Small intestine (tissue), 7 donors: ENCODE measurements at regions not wholly inside any gene's neighbourhood (a gene's known extent, or its start where the extent isn't known, plus 50 kb on each side); places are given as distances from the start of the nearest gene placed in this dataset.

Source experiments
- DNase-seq, 2 donors: peaks; one replicate each; pipeline versions ENCODE4 v3.0.0 to v3.0.0-alpha.2; 2013
- FAIRE-seq: peaks from 2 replicates; lab custom pipeline; 2012; peaks lifted over from hg19 to GRCh38; lab: Jason Lieb, UNC
- H3K27ac ChIP-seq, 3 donors: one replicate each; pipeline ENCODE4 v1.5.1; 2013; ENCODE audit warnings: low read length in 2 of 3, mild to moderate bottlenecking in 2 of 3, control low read depth in 1 of 3, inconsistent platforms in 1 of 3, low read depth in 1 of 3, moderate library complexity in 1 of 3
- H3K27me3 ChIP-seq, 3 donors: one replicate each; pipeline ENCODE4 v1.6.1; 2013; ENCODE audit warnings: low read length in 3 of 3, inconsistent platforms in 1 of 3; ENCODE audit not compliant: control insufficient read depth in 3 of 3, insufficient read depth in 3 of 3
- H3K36me3 ChIP-seq, 3 donors: one replicate each; pipeline ENCODE4 v1.6.1; 2013; ENCODE audit warnings: low read length in 3 of 3, inconsistent platforms in 1 of 3, low read depth in 1 of 3, mild to moderate bottlenecking in 1 of 3, moderate library complexity in 1 of 3; ENCODE audit not compliant: control insufficient read depth in 3 of 3, insufficient read depth in 2 of 3
- H3K4me1 ChIP-seq, 3 donors: one replicate each; pipeline ENCODE4 v1.6.1; 2013; ENCODE audit warnings: low read length in 2 of 3, inconsistent platforms in 1 of 3, low read depth in 1 of 3, mild to moderate bottlenecking in 1 of 3, moderate library complexity in 1 of 3; ENCODE audit not compliant: control insufficient read depth in 3 of 3, insufficient read depth in 2 of 3
- H3K4me3 ChIP-seq, 3 donors: one replicate each; pipeline ENCODE4 v1.5.1; 2013; ENCODE audit warnings: low read length in 3 of 3, control low read depth in 1 of 3, inconsistent platforms in 1 of 3, low read depth in 1 of 3, mild to moderate bottlenecking in 1 of 3, moderate library complexity in 1 of 3
- H3K9me3 ChIP-seq, 2 donors: one replicate each; pipeline ENCODE4 v1.6.1; 2013; ENCODE audit warnings: low read depth in 1 of 2, low read length in 1 of 2; ENCODE audit not compliant: control insufficient read depth in 2 of 2, insufficient read depth in 1 of 2
- WGBS, 3 donors: extraction: QIAGEN DNeasy Blood & Tissue Kit; methylation state at CpG; one replicate each; pipeline ENCODE4 v1.1.7; 2013; 5-methylcytosine and 5-hydroxymethylcytosine counted together
- donor health status: healthy with polysubstance abuse.
- donor health status: control.
- donor health status: control.
- donor health status: Bipolar disorder and iron deficiency.
- donor health status: healthy.

DNA sequence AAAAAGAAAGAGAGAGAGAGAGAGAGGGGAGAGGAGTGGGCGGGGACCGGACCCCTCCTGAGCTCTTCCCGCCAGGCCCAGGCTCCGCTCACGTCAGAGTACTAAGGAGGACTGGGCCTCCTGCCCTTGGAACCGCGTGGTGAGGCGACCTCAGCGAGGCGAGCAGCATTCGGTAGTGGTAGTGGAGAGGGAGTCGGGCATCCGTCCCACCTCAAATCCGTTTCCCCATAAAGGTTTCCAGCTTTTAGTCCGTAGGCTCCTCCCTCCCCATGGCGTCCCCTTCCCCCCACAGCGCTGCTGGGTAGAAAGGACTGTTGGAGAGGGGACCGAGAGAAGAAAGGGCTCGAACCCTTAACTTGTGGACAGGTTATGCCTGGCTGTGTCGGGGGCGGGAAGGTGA is 124.4 kb upstream of the BARHL2 start:
- 31 to 52% (median 46%) methylated on average over 20 to 21 of the region's 21 CpGs for WGBS, 3 donors
- no peak for DNase-seq
- no peak for FAIRE-seq
- peaks cover 0 to 66% (median 25%) of the 10 kb centered on the region in 3 donors for H3K27me3 ChIP-seq
- H3K4me1 ChIP-seq = no peaks in the 10 kb centered on the region
- H3K36me3 ChIP-seq = no peaks in the 10 kb centered on the region
- H3K9me3 ChIP-seq = no peaks in the 10 kb centered on the region
- H3K27ac ChIP-seq = no peak overlapping the region
- H3K4me3 ChIP-seq = no peak overlapping the region

DNA sequence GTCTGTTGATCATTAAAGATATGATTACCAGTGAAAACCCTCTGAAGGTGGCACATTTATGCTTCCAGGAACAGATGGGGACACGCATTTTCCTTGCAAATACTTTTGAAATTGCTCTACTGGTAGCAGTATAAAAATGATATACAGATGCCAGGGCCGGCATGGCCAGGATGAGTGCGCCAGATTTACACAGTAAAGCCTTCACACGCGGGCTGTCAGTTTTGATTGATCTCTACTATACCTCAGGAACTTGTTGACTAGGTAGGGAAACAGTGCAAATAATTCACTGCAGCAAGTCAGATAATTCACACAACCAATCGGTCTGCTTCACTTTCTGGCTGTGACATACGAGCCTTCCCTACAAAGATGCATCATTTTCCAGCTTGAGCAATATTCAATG is 123.2 kb upstream of the BARHL2 start:
- 16 to 28% (median 19%) methylated on average over 7 of the region's 7 CpGs for WGBS, 3 donors
- Histone ChIP-seq H3K4me3 (no peak overlapping the region), H3K36me3 (no peaks in the 10 kb centered on the region), H3K27me3 (peaks cover 0 to 74% (median 35%) of the 10 kb centered on the region in 3 donors), H3K27ac (no peak overlapping the region), H3K9me3 (no peaks in the 10 kb centered on the region), H3K4me1 (peaks cover 0 to 8% (median 3%) of the 10 kb centered on the region in 3 donors)
- no peak for DNase-seq
- FAIRE-seq = no peak

DNA sequence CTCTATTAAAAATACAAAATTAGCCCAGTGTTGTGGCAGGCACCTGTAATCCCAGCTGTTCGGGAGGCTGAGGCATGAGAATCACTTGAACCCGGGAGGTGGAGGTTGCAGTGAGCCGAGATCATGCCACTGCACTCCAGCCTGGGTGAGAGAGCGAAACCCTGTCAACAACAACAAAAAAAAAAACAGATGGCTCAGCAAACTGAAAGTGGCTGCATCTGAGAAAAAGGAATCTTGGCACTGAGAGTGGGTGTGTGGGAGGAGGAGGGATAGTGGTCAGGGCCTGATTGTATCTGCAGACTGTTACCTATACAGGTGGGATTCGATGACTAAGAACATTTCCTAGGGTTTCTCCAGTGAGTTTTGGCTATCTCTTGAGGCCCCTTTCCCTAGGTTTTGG is 122.2 kb upstream of the BARHL2 start:
- Histone ChIP-seq H3K4me1 (peaks cover 0 to 8% (median 3%) of the 10 kb centered on the region in 3 donors), H3K9me3 (no peaks in the 10 kb centered on the region), H3K27me3 (peaks cover 0 to 81% (median 44%) of the 10 kb centered on the region in 3 donors), H3K27ac (no peak overlapping the region), H3K4me3 (no peak overlapping the region), H3K36me3 (no peaks in the 10 kb centered on the region)
- WGBS, 3 donors = 31 to 40% (median 39%) methylated on average over 5 of the region's 5 CpGs
- FAIRE-seq (no peak), DNase-seq (no peak)

DNA sequence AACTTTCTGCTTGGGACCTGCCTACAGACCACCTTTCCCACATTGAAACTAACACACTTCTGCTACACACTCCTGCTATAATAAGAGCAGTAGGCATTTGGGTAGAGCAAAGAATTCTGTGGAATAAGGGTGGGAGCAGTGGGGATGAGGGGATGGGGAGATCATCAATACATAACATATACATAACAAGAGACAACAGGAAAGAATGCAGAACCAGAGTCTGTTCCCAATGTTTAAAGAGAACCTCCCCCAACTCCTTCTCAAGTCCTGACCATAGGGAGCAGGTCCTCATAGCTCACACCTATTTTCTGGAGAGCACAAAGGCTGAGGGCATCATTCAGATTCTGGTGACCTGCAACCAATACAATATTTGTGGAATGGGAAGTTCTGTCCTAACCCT is 121.6 kb upstream of the BARHL2 start:
- FAIRE-seq (no peak), DNase-seq (no peak)
- Histone ChIP-seq H3K36me3 (no peaks in the 10 kb centered on the region), H3K4me1 (peaks cover 0 to 8% (median 3%) of the 10 kb centered on the region in 3 donors), H3K27me3 (peaks cover 0 to 87% (median 46%) of the 10 kb centered on the region in 3 donors), H3K4me3 (no peak overlapping the region), H3K9me3 (no peaks in the 10 kb centered on the region), H3K27ac (no peak overlapping the region)

DNA sequence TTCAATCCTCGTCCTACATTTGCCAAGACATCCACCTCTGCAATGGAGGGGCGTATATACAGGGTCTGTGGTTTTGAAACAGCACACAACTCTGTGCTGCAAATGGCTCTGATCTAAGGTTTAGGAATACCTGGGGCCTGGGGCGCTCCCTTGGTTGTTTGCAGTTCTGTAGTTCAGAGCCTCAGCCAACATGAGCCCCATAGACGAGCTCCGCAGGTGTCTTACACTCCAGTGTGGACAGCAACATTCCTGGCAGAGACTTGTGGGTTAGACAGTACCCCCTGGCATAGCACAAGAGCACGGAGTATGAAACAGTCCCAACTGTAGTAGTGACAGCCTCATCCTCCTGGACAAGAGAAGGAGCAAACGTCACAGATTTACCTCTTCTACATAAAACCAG is 120.3 kb upstream of the BARHL2 start:
- peaks cover 0 to 93% (median 53%) of the 10 kb centered on the region in 3 donors for H3K27me3 ChIP-seq
- no peaks in the 10 kb centered on the region for H3K9me3 ChIP-seq
- no peaks in the 10 kb centered on the region for H3K36me3 ChIP-seq
- FAIRE-seq (no peak), DNase-seq (no peak)
- H3K27ac ChIP-seq = no peak overlapping the region
- no peak overlapping the region for H3K4me3 ChIP-seq
- H3K4me1 ChIP-seq = peaks cover 0 to 8% (median 3%) of the 10 kb centered on the region in 3 donors
- WGBS, 3 donors = 48 to 64% (median 60%) methylated on average over 7 of the region's 7 CpGs

DNA sequence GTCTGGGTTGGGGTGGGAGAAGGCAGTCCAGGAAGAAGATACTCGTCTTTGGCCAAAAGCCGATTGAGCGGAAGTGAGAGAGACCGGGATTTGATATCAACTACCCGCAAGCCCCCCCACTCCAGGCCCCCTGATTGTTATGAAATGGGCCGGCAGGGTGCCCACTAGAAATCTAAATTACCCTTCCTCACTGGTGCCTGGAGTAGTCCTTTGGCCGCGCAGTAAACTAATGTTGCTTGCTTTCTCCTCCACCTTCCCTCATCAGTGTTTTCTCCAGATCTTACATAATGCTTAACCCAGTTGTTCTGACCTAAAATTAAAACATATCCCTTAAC is 119.2 kb upstream of the BARHL2 start:
- no peak overlapping the region for H3K4me3 ChIP-seq
- H3K9me3 ChIP-seq = no peaks in the 10 kb centered on the region
- peaks cover 0 to 8% (median 3%) of the 10 kb centered on the region in 3 donors for H3K4me1 ChIP-seq
- DNase-seq (peak in 1 of 2 donors; percentile 21), FAIRE-seq (no peak)
- no peaks in the 10 kb centered on the region for H3K36me3 ChIP-seq
- H3K27me3 ChIP-seq = peaks cover 0 to 93% (median 51%) of the 10 kb centered on the region in 3 donors
- WGBS, 3 donors = 8 to 15% (median 13%) methylated on average over 8 of the region's 8 CpGs
- H3K27ac ChIP-seq = no peak overlapping the region

DNA sequence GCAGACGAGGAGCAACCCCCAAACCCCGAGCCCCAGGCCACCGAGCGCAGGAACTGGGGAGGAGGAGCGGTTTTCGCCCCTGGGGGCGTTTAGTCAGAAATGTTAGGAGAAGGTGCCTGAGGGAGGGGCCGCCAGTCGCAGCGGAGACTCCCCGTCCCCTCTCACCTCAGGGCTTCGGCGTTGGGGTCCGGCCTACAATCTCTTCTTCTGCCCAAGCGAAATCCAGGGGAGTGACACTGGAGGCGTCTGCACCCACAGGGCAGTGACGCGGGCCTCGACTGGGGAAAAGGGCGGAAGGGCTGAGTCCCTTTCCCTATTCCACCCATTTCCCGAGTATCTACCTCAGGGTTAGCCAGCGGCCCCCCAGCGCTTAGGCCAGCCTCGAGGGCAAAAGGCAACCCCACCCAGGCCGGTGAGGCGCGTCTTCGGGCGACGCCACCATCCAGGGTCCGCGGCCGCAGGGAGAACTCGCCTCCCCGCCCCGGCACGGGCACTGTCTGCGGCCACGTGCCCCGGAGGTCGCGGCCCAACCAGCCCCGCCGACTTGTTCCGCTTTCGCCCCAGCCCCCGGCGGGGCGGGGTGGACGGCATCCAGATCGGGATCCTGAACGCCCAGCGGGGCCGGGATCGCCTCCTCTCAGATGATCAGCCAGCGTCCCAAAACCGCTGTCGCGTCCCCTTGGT is 118.7 kb upstream of the BARHL2 start:
- Histone ChIP-seq H3K36me3 (no peaks in the 10 kb centered on the region), H3K27me3 (peaks cover 0 to 92% (median 53%) of the 10 kb centered on the region in 3 donors), H3K27ac (no peak overlapping the region), H3K4me1 (peaks cover 0 to 8% (median 3%) of the 10 kb centered on the region in 3 donors), H3K4me3 (no peak overlapping the region), H3K9me3 (no peaks in the 10 kb centered on the region)
- DNase-seq (peak in 1 of 2 donors; percentile 21), FAIRE-seq (no peak)
- WGBS, 3 donors = 6 to 12% (median 8%) methylated on average over 47 to 59 of the region's 59 CpGs

DNA sequence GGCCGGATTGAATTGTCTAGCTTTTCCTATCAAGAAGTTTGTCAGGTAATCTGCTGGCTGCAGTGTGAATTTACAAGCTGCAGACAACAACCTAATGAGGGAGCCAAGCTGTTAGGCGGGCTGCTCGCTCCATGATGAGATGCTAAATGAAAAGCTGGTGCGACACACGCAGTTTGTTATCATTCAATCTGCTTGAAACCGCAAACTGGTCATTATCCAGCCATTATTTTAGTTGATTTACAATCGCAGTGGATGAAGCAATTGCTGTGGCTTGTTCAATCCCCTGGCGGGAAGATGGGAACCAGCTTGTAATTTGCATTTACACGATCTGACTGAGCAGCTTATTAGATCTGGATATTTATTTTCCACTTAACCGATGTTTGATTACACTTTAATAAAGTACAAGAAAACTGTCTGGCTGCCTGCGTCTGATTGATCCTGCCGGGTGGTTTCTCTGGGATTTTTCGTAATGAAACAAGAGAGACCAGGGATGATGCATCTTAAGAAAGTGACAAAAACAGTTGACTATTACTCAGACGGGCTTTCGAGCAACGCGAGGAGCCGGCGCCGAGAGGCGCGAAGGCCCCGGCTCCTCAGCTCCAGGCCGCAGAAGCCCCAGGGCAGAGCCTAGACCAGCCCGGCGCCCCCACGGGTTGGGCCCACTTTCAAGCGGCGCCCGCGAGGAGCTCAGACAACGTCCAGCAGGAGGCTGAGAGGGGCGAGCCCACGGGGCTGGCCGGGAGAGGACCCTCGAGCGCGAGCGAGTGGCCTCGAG is 118.0 kb upstream of the BARHL2 start:
- no peak for FAIRE-seq
- 8 to 17% (median 9%) methylated on average over 35 to 40 of the region's 40 CpGs for WGBS, 3 donors
- Histone ChIP-seq H3K27ac (no peak overlapping the region), H3K27me3 (peaks cover 0 to 85% (median 49%) of the 10 kb centered on the region in 3 donors), H3K4me3 (no peak overlapping the region), H3K9me3 (no peaks in the 10 kb centered on the region), H3K36me3 (no peaks in the 10 kb centered on the region), H3K4me1 (peaks cover 0 to 8% (median 3%) of the 10 kb centered on the region in 3 donors)
- peak in 1 of 2 donors; percentile 15 for DNase-seq
